ENCODE measurements at regions not wholly inside any gene's neighbourhood (a gene's known extent, or its start where the extent isn't known, plus 50 kb on each side); places are given as distances from the start of the nearest gene placed in this dataset.

GRCh38 chr17:77381185-77381700 lies 240.5 kb downstream of the SEC14L1 start:
- DNase-seq, result no peak

GRCh38 chr17:77381731-77382130 lies 241.0 kb downstream of the SEC14L1 start:
- no peak for DNase-seq

DNA sequence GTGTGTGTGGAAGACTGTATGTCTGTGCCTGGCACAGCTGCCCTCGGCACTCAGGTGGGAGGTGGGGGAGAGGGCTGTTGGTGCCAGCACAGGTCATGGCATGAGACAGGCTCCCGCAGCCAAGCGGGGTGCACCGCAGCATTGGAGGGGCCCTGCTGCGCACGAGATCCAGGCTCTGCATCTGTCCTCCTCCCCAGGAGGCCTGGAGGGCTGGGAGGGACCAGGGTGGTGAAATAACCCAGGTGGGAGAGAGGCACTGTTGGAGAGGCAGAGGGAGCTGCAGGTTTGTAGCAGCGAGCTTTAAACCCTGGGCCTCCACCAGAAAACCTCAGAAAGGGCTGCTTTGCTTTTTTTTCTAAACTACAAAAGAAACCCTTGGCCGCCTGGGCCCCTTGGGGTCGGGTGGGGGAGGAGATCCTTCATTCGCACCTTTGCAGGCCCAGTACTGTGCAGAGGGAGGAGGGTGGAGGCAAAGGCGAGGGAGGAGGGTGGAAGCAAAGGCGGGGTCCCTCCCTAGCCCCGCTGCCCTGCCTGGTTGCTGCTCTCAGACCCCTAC lies 241.7 kb downstream of the SEC14L1 start:
- DNase-seq, result no peak

GRCh38 chr17:77382966-77383612 lies 242.3 kb downstream of the SEC14L1 start:
- no peak for DNase-seq

DNA sequence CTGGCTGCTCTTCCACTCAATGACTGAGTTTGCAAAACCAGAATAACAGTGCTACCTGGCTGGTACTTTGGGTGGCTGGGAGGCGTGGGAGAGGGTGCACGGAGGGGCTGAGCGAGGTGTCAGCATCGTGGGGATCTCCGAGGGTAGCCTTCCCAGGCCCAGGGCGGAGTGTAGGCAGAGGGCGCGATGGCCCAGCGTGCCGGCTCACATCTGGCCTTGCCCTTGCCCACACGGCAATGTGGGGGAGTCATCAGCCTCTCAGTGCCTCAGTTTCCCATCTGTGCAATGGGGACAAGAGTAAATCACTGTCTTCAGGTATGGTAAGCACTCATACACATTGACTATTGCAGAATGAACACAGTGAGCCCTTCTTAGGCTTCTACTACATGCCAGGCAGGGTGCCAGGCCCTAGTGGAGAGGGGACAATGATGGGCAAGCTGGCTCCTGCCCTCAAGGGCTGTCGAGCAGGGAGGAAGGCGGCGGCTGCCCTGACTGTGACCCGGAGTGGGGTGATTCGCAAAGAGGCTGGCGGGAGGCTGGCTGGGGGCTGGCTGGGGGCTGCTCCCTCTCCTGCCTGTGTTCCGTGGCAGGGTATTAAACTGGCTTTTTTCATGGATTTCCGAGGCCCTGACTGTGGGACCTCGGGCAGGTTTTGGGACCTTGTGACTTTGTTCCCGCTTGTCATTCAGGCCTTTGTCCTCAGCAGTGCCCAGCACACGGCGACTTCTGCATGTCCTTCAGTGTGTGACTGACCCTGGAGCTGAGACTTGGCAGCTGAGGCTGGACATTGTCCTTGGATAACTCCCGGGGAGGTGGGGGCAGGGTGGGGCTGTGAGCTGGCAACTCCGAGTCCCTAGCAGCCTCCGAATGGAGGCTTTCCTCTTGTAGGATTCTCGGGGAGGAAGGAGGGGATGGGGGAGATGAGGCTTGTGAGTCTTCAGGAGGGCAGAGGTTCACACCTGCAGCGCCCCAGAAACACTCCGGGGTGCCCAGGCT lies 243.1 kb downstream of the SEC14L1 start:
- no peak for DNase-seq

DNA sequence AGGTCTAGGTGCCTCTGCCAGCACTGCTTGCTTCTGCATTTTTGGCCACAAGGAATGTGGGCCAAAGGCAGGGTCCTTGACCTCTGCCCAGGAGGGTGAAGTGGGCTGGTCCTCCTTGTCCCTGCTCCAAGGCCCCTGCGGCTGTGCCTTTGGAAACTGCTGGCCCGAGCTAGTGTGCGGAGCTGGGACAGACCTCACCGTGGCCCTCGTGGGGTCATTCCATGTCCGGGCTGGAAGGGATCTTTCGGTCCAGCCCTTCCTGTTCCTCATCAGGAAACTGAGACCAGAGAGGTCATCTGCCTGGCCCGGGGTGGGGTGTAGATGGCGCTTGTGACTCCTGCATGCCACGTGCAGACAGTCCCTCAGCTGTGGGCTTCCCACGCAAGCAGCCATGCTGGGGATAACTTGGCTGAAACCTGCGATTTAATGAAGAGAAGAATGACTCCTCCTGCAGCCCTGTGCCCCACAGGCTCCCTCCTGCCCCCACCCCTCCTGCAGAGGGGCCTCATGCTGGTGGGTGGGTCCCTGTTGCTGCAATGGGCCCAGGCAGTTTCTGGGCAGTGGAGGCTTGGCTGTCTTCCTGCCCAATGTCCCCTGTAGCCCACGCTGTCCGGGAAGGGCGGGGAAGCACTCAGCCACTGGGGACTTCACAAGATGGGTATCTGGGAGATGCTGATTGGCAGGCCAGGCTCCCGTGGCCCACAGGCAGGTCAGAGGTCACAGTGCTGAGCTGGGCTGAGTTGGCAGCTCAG lies 245.2 kb downstream of the SEC14L1 start:
- no peak for DNase-seq

GRCh38 chr17:77386502-77387192 lies 245.9 kb downstream of the SEC14L1 start:
- DNase-seq, result no peak

DNA sequence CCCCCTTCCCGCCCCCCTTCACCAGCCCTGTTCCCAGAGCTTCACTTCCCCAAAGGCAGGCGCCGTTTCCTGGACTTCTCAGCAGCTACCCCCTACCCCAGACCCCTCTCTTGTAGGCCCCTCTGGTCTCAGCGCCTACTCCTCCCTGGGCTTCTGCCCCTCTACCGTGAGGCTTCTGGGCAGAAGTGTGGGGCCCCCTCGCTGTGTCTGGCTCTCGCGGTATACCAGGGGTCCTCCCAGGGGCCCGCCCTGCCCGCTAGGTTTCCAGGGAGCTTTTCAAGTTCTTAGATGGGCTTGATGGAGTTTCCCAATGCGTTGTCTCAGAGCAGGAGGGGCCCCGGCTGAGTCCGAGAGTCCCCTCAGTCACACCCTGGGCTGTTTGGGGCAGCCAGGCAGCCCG lies 247.1 kb downstream of the SEC14L1 start:
- DNase-seq, result no peak

DNA sequence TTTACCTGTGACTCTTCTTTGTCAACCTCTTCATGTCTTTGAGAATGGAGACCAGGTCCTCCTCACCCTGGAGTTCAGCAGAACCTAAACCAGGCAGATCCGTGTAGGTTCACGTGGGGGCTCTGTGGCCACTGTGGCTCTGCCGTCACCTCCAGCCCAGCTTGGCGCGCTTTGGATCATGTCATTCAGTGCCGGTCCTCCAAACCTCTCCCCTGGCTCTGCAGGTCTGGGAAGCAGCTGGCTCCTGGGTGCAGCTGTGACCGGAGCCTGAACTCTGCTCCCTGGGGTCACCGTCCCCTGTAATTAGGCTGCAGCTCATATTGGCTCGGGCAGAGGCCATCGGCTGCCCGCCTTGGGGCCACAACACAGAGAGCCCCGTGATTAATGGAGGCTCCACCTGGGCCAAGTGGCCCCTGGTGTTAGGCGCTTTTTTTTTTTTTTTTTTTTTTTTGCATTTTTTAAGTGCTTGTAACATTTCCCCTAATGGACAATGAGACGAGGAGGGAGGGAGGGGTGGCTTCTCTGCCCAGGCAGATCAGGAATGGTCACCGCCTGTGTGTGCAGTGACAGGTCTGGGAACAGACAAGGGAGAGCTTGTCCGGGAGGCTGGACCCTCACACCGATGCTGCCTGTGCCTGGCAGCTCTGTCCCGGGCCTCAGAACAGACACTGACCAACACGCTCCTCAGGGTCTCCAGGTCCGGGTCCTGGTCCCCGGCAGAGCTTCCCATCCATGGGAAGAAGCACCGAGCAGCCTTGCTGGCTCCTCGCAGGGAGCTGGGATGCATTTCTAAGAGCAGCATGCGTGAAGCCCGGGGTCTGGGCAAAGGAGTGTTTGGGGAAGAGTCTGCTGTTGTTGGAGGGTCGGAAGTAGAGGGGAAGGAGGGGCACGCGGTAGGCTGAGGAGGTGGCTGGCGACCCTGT lies 247.9 kb downstream of the SEC14L1 start:
- no peak for DNase-seq

DNA sequence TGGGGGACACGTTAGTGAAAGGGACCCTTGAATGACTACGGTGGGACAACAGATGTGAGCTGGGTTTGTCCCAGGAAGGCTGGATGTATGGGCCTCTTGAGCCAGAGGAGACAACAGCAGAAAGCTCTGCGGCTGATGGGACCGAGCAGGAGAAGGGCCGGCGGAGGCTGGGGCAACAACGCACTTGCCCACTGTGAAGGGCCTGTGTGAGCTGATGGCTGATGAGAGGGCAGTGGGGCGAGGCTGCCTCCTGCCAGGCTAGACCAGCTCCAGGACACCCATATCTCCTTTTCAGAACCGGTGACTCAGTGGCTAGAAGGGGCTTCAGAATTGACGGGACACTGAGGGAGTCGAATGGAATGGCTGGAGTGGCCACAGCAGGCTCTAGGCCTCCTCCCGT lies 250.1 kb downstream of the SEC14L1 start:
- DNase-seq, result no peak

DNA sequence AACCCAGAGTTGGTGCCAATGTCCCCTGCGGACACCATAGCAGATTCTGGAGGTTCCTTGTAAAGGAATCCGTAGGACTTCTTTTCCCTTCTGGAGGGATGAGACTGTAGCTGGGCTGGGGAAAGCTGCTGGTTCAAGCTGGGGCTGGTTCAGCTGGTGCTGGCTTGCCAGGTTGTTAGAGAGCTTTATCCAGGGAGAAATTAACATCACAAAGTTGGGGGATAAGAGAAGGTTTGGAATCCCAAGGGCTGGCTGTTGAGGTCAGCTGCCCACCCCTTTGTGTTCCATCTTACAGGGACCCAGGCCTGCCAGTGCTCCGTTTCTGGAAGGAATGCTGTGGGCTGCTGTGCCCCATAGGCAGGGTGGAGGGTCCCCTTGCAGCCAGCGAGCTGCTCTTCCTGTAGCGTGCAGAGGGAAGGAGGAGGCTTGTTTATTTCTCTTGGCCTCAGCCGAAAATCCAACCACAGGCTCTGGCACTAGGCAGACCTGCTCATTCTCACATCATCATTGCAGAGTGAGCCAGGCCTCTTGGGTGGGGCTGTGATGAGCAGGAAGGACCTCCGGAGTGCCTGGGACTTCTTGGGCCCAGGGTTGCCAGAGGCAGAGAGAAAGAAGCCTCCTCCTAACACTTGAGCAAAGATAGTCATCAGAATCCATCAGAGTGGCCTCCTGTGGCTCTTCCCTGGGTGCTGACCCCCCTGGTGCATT lies 251.1 kb downstream of the SEC14L1 start:
- DNase-seq, result no peak

- no peak for DNase-seq
These were observed 251.9 kb downstream of the SEC14L1 start for GRCh38 chr17:77392376-77393273.

GRCh38 chr17:77393274-77393600 lies 252.5 kb downstream of the SEC14L1 start:
- no peak for DNase-seq

GRCh38 chr17:77393867-77394539 lies 253.2 kb downstream of the SEC14L1 start:
- no peak for DNase-seq

GRCh38 chr17:77394540-77395295 lies 253.9 kb downstream of the SEC14L1 start:
- no peak for DNase-seq

- DNase-seq, result no peak
These were observed 254.8 kb downstream of the SEC14L1 start for GRCh38 chr17:77395501-77396048.

GRCh38 chr17:77396610-77397009 lies 255.8 kb downstream of the SEC14L1 start:
- DNase-seq, result no peak

- DNase-seq, result no peak
These were observed 257.5 kb downstream of the SEC14L1 start for GRCh38 chr17:77398274-77398673.
